ENCODE measurements at regions not wholly inside any gene's neighbourhood (a gene's known extent, or its start where the extent isn't known, plus 50 kb on each side); places are given as distances from the start of the nearest gene placed in this dataset.
A peak's percentile ranks its signal among the peaks of the same experiment; 100 is the strongest.

GRCh38 chr9:24351258-24351657 is 194.4 kb downstream of the IZUMO3 start:
- Histone ChIP-seq H3K18ac (ENCODE audit: low read length) (no peak overlapping the region), H3K4ac (ENCODE audit: low read depth, low read length) (no peak overlapping the region), H3K4me1 (ENCODE audit: control insufficient read depth, low read depth, low read length) (no peaks in the 10 kb centered on the region), H3K56ac (ENCODE audit: low read length) (no peak overlapping the region), H4K5ac (ENCODE audit: low read length) (no peak overlapping the region), H2BK5ac (ENCODE audit: low read length) (no peak overlapping the region), H3K9ac (ENCODE audit: low read length) (no peak overlapping the region), H3K4me2 (ENCODE audit: low read length) (no peak overlapping the region), H3K23ac (ENCODE audit: low read length) (no peak overlapping the region), H3K36me3 (ENCODE audit: control insufficient read depth, insufficient read depth, low read length) (no peaks in the 10 kb centered on the region), H4K8ac (ENCODE audit: low read depth, low read length) (no peak overlapping the region), H3K79me1 (ENCODE audit: low read length) (no peaks in the 10 kb centered on the region), H2BK15ac (replicated peaks; ENCODE audit: low read depth) (no peak overlapping the region), H3K27me3 (ENCODE audit: insufficient read depth, low read length, poor library complexity) (no peaks in the 10 kb centered on the region), H2AK5ac (ENCODE audit: low read length) (no peak overlapping the region), H3K27ac (ENCODE audit: low read depth, low read length) (no peak overlapping the region), H3K79me2 (ENCODE audit: control insufficient read depth, insufficient read depth, low read length) (no peaks in the 10 kb centered on the region), H2BK120ac (ENCODE audit: low read depth, low read length) (no peak overlapping the region), H3K4me3 (ENCODE audit: low read length) (no peak overlapping the region)
- WGBS (ENCODE audit: extremely low coverage, insufficient coverage, low lambda C conversion rate), result no CpG with 5 or more reads among the region's 2 CpGs
- DNase-seq, result no peak

- Histone ChIP-seq H2BK120ac (ENCODE audit: low read depth, low read length) (no peak overlapping the region), H4K5ac (ENCODE audit: low read length) (no peak overlapping the region), H3K56ac (ENCODE audit: low read length) (no peak overlapping the region), H3K27ac (ENCODE audit: low read depth, low read length) (no peak overlapping the region), H4K8ac (ENCODE audit: low read depth, low read length) (no peak overlapping the region), H3K23ac (ENCODE audit: low read length) (no peak overlapping the region), H2AK5ac (ENCODE audit: low read length) (no peak overlapping the region), H2BK15ac (replicated peaks; ENCODE audit: low read depth) (no peak overlapping the region), H3K4me2 (ENCODE audit: low read length) (no peak overlapping the region), H3K4ac (ENCODE audit: low read depth, low read length) (no peak overlapping the region), H3K27me3 (ENCODE audit: insufficient read depth, low read length, poor library complexity) (no peaks in the 10 kb centered on the region), H3K18ac (ENCODE audit: low read length) (no peak overlapping the region), H3K4me3 (ENCODE audit: low read length) (no peak overlapping the region), H3K79me1 (ENCODE audit: low read length) (no peaks in the 10 kb centered on the region), H3K79me2 (ENCODE audit: control insufficient read depth, insufficient read depth, low read length) (no peaks in the 10 kb centered on the region), H2BK5ac (ENCODE audit: low read length) (no peak overlapping the region), H3K4me1 (ENCODE audit: control insufficient read depth, low read depth, low read length) (no peaks in the 10 kb centered on the region), H3K36me3 (ENCODE audit: control insufficient read depth, insufficient read depth, low read length) (no peaks in the 10 kb centered on the region), H3K9ac (ENCODE audit: low read length) (no peak overlapping the region)
- peak; percentile 23 for DNase-seq
- no CpG with 5 or more reads among the region's 1 CpG for WGBS (ENCODE audit: extremely low coverage, insufficient coverage, low lambda C conversion rate)
Observed at GRCh38 chr9:24342457-24342856, 203.2 kb downstream of the IZUMO3 start.

DNA sequence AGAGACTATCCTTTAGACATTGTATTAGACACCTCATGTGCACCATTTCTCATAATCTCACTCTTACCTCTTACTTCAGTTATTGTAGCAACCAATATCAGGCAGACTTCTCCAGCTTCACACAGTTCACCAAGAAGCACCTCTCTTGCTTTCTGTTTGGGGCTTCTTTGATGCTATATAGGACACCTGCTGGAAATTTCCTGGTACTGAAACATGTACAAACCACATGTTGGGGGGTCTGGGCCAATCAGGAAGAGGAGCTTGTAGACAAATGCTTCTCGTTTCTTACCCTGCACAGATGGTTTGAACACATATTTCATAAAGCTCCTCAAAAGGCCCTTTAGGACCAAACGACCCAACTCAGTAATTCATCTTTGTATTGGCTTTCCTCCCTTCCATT is 212.1 kb downstream of the IZUMO3 start:
- Histone ChIP-seq H3K27me3 (ENCODE audit: insufficient read depth, low read length, poor library complexity) (no peaks in the 10 kb centered on the region), H3K27ac (ENCODE audit: low read depth, low read length) (no peak overlapping the region), H4K8ac (ENCODE audit: low read depth, low read length) (no peak overlapping the region), H2BK120ac (ENCODE audit: low read depth, low read length) (no peak overlapping the region), H4K5ac (ENCODE audit: low read length) (no peak overlapping the region), H3K79me1 (ENCODE audit: low read length) (no peaks in the 10 kb centered on the region), H2AK5ac (ENCODE audit: low read length) (no peak overlapping the region), H3K36me3 (ENCODE audit: control insufficient read depth, insufficient read depth, low read length) (no peaks in the 10 kb centered on the region), H3K4me1 (ENCODE audit: control insufficient read depth, low read depth, low read length) (no peaks in the 10 kb centered on the region), H3K79me2 (ENCODE audit: control insufficient read depth, insufficient read depth, low read length) (no peaks in the 10 kb centered on the region), H2BK5ac (ENCODE audit: low read length) (no peak overlapping the region), H3K4ac (ENCODE audit: low read depth, low read length) (no peak overlapping the region), H3K18ac (ENCODE audit: low read length) (no peak overlapping the region), H3K56ac (ENCODE audit: low read length) (no peak overlapping the region), H3K23ac (ENCODE audit: low read length) (no peak overlapping the region), H2BK15ac (replicated peaks; ENCODE audit: low read depth) (no peak overlapping the region), H3K4me3 (ENCODE audit: low read length) (no peak overlapping the region), H3K4me2 (ENCODE audit: low read length) (no peak overlapping the region), H3K9ac (ENCODE audit: low read length) (no peak overlapping the region)
- peak; percentile 26 for DNase-seq
- no CpG with 5 or more reads among the region's 2 CpGs for WGBS (ENCODE audit: extremely low coverage, insufficient coverage, low lambda C conversion rate)

GRCh38 chr9:24298912-24299311 is 246.8 kb downstream of the IZUMO3 start:
- H2BK120ac ChIP-seq (ENCODE audit: low read depth, low read length), result no peak overlapping the region
- no peak overlapping the region for H2BK5ac ChIP-seq (ENCODE audit: low read length)
- no peak for DNase-seq
- H4K5ac ChIP-seq (ENCODE audit: low read length), result no peak overlapping the region
- no peaks in the 10 kb centered on the region for H3K79me2 ChIP-seq (ENCODE audit: control insufficient read depth, insufficient read depth, low read length)
- H4K8ac ChIP-seq (ENCODE audit: low read depth, low read length), result no peak overlapping the region
- no peak overlapping the region for H3K23ac ChIP-seq (ENCODE audit: low read length)
- H3K9ac ChIP-seq (ENCODE audit: low read length), result no peak overlapping the region
- no peaks in the 10 kb centered on the region for H3K79me1 ChIP-seq (ENCODE audit: low read length)
- H3K56ac ChIP-seq (ENCODE audit: low read length), result no peak overlapping the region
- H3K4me2 ChIP-seq (ENCODE audit: low read length), result no peak overlapping the region
- H2BK15ac ChIP-seq (replicated peaks; ENCODE audit: low read depth), result no peak overlapping the region
- H3K4ac ChIP-seq (ENCODE audit: low read depth, low read length), result no peak overlapping the region
- H3K27ac ChIP-seq (ENCODE audit: low read depth, low read length), result no peak overlapping the region
- no CpG with 5 or more reads among the region's 4 CpGs for WGBS (ENCODE audit: extremely low coverage, insufficient coverage, low lambda C conversion rate)
- H3K18ac ChIP-seq (ENCODE audit: low read length), result no peak overlapping the region
- H3K36me3 ChIP-seq (ENCODE audit: control insufficient read depth, insufficient read depth, low read length), result no peaks in the 10 kb centered on the region
- H2AK5ac ChIP-seq (ENCODE audit: low read length), result no peak overlapping the region
- no peaks in the 10 kb centered on the region for H3K27me3 ChIP-seq (ENCODE audit: insufficient read depth, low read length, poor library complexity)
- H3K4me1 ChIP-seq (ENCODE audit: control insufficient read depth, low read depth, low read length), result no peaks in the 10 kb centered on the region
- H3K4me3 ChIP-seq (ENCODE audit: low read length), result no peak overlapping the region

DNA sequence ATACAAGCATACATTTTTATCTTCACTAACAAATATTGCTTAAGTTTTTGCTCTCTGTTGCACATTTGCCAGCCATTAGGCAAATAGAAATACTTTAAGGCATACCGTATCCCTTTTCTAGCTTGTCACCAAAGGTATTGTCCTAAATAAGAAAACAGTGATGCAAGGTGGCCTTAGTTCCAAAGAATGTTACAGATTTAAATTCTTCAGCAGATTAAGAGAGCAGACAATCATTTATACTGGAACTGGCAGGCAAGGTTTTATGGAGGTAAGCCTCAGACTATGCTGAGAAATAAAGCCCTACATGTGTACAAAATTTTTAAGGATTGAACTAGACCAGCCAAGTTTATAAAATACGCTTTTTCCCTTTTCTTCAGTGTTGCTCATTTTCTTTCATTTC is 247.8 kb downstream of the IZUMO3 start:
- Histone ChIP-seq H3K4me2 (ENCODE audit: low read length) (no peak overlapping the region), H4K8ac (ENCODE audit: low read depth, low read length) (no peak overlapping the region), H3K27ac (ENCODE audit: low read depth, low read length) (no peak overlapping the region), H3K36me3 (ENCODE audit: control insufficient read depth, insufficient read depth, low read length) (no peaks in the 10 kb centered on the region), H3K23ac (ENCODE audit: low read length) (no peak overlapping the region), H4K5ac (ENCODE audit: low read length) (no peak overlapping the region), H3K27me3 (ENCODE audit: insufficient read depth, low read length, poor library complexity) (no peaks in the 10 kb centered on the region), H2BK15ac (replicated peaks; ENCODE audit: low read depth) (no peak overlapping the region), H3K18ac (ENCODE audit: low read length) (no peak overlapping the region), H3K4me1 (ENCODE audit: control insufficient read depth, low read depth, low read length) (no peaks in the 10 kb centered on the region), H3K4ac (ENCODE audit: low read depth, low read length) (no peak overlapping the region), H2AK5ac (ENCODE audit: low read length) (no peak overlapping the region), H3K9ac (ENCODE audit: low read length) (no peak overlapping the region), H3K79me1 (ENCODE audit: low read length) (no peaks in the 10 kb centered on the region), H3K56ac (ENCODE audit: low read length) (no peak overlapping the region), H2BK5ac (ENCODE audit: low read length) (no peak overlapping the region), H2BK120ac (ENCODE audit: low read depth, low read length) (no peak overlapping the region), H3K79me2 (ENCODE audit: control insufficient read depth, insufficient read depth, low read length) (no peaks in the 10 kb centered on the region), H3K4me3 (ENCODE audit: low read length) (no peak overlapping the region)
- WGBS (ENCODE audit: extremely low coverage, insufficient coverage, low lambda C conversion rate), result no CpG with 5 or more reads among the region's 2 CpGs
- no peak for DNase-seq

GRCh38 chr9:24296124-24296523 is 249.6 kb downstream of the IZUMO3 start:
- Histone ChIP-seq H3K27ac (ENCODE audit: low read depth, low read length) (no peak overlapping the region), H3K36me3 (ENCODE audit: control insufficient read depth, insufficient read depth, low read length) (no peaks in the 10 kb centered on the region), H3K79me2 (ENCODE audit: control insufficient read depth, insufficient read depth, low read length) (no peaks in the 10 kb centered on the region), H4K5ac (ENCODE audit: low read length) (no peak overlapping the region), H2BK120ac (ENCODE audit: low read depth, low read length) (no peak overlapping the region), H2BK5ac (ENCODE audit: low read length) (no peak overlapping the region), H3K79me1 (ENCODE audit: low read length) (no peaks in the 10 kb centered on the region), H2BK15ac (replicated peaks; ENCODE audit: low read depth) (no peak overlapping the region), H3K23ac (ENCODE audit: low read length) (no peak overlapping the region), H3K4ac (ENCODE audit: low read depth, low read length) (no peak overlapping the region), H3K4me3 (ENCODE audit: low read length) (no peak overlapping the region), H3K56ac (ENCODE audit: low read length) (no peak overlapping the region), H2AK5ac (ENCODE audit: low read length) (no peak overlapping the region), H3K27me3 (ENCODE audit: insufficient read depth, low read length, poor library complexity) (no peaks in the 10 kb centered on the region), H3K9ac (ENCODE audit: low read length) (no peak overlapping the region), H4K8ac (ENCODE audit: low read depth, low read length) (no peak overlapping the region), H3K18ac (ENCODE audit: low read length) (no peak overlapping the region), H3K4me1 (ENCODE audit: control insufficient read depth, low read depth, low read length) (no peaks in the 10 kb centered on the region), H3K4me2 (ENCODE audit: low read length) (no peak overlapping the region)
- no peak for DNase-seq
- WGBS (ENCODE audit: extremely low coverage, insufficient coverage, low lambda C conversion rate), result no CpG with 5 or more reads among the region's 1 CpG
